ENCODE measurements at regions not wholly inside any gene's neighbourhood (a gene's known extent, or its start where the extent isn't known, plus 50 kb on each side); places are given as distances from the start of the nearest gene placed in this dataset.

- no peak for TF ChIP-seq EZH2 (IDR thresholded peaks at IDR 0.05; ENCODE audit: insufficient read depth, poor library complexity, severe bottlenecking)
- no peak for TF ChIP-seq EZH2phosphoT487 (IDR thresholded peaks at IDR 0.05; ENCODE audit: insufficient read depth, low read depth)
Measured at GRCh38 chr4:67082746-67083145, 462.6 kb downstream of the CENPC start.

Measured in GM23248 (cell line).